Pancreas (tissue), 10 donors: ENCODE measurements at regions not wholly inside any gene's neighbourhood (a gene's known extent, or its start where the extent isn't known, plus 50 kb on each side); places are given as distances from the start of the nearest gene placed in this dataset.

Experiments
- ATAC-seq, 4 donors: fragments of 200-7000 bp; cut with Tn5 transposase; one replicate each; pipeline versions ENCODE4 v1.8.0 to v1.9.1; 2020; ENCODE audit warnings: mild to moderate bottlenecking in 4 of 4, moderate library complexity in 4 of 4
- DNase-seq, 6 donors: peaks; one replicate each; pipeline ENCODE4 v3.0.0-alpha.2; 2020
- FAIRE-seq: peaks from 2 replicates; lab custom pipeline; 2012; peaks lifted over from hg19 to GRCh38; lab: Jason Lieb, UNC
- H3K27ac ChIP-seq, 4 donors: fragments of 200-600 bp; sonication (generic); 1 replicate in 3 of 4; 2 replicates in 1 of 4; pipeline versions ENCODE4 v1.5.0 to v1.8.0; 2020
- H3K27me3 ChIP-seq, 4 donors: fragments of 200-600 bp; one replicate each; pipeline ENCODE4 v1.8.0; 2021
- H3K36me3 ChIP-seq, 3 donors: fragments of 200-600 bp; sonication (generic) in 1 of 3; one replicate each; pipeline versions ENCODE4 v1.5.0 to v1.8.0; 2020 to 2021
- H3K4me1 ChIP-seq, 3 donors: fragments of 200-600 bp; one replicate each; pipeline ENCODE4 v1.8.0; 2021
- H3K4me3 ChIP-seq, 4 donors: fragments of 200-600 bp; sonication (generic) in 2 of 4; one replicate each; pipeline versions ENCODE4 v1.5.0 to v1.8.0; 2020 to 2021
- H3K9me3 ChIP-seq, 4 donors: fragments of 200-600 bp; one replicate each; pipeline ENCODE4 v1.8.0; 2021
- WGBS, 2 donors: extraction: QIAGEN DNeasy Blood & Tissue Kit; methylation state at CpG; one replicate each; pipeline ENCODE4 v1.1.7; 2013; 5-methylcytosine and 5-hydroxymethylcytosine counted together
- intact Hi-C, 3 donors: fragments of 100-400 bp; cut with DNase I; formaldehyde crosslinking; loops; one replicate each; pipeline versions ENCODE4 v1.11.1 to v1.14.2; 2022
- TF ChIP-seq, protein P1 (sequence below), 4 donors: fragments of 200-600 bp; sonication (generic) in 3 of 4; IDR thresholded peaks; one replicate each; pipeline versions ENCODE4 v1.5.0 to v1.8.0; 2021; ENCODE audit warnings: antibody characterized with exemption in 4 of 4
- donor health status: healthy with polysubstance abuse.
- donor health status: DM: no; HTN: no; CAD: no; lungs with moderate emphysema.
- donor health status: DM: no; HTN: no; CAD: no.
- donor health status: control.
- donor health status: control.
- donor health status: Bipolar disorder and iron deficiency.
- donor health status: DM: yes; HTN: yes; CAD: no.
- donor health status: DM: no; HTN: no; CAD: no.
- donor health status: DM: no; HTN: no; CAD: no.
- donor health status: DM: yes; HTN: yes; CAD: no.

DNA sequence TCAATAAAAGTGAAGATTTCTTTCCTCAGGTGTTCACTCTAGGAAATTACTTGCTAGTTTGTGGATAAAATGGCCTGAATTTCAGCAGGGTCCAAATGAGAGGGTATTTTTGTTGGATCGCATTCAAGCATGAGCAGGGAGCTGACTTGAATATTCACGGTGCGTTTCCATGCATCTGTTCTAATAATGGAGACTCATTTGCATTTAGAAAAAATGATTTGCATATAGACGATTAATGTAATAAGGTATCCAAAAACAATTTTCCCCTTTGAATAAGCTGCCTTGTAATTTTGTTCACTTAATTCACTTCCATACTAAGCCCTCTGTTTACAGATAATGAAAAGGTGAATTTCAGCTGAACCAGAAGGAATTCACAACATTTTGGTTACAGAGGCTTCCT is 130.9 kb upstream of the AJAP1 start:
- FAIRE-seq (no peak), DNase-seq (no peak), ATAC-seq (no peak)
- H3K27me3 ChIP-seq: no peaks in the 10 kb centered on the region
- no peaks in the 10 kb centered on the region for H3K4me1 ChIP-seq
- H3K9me3 ChIP-seq: no peaks in the 10 kb centered on the region
- no peak overlapping the region for H3K4me3 ChIP-seq
- no peak overlapping the region for H3K27ac ChIP-seq
- TF ChIP-seq, protein P1, sequence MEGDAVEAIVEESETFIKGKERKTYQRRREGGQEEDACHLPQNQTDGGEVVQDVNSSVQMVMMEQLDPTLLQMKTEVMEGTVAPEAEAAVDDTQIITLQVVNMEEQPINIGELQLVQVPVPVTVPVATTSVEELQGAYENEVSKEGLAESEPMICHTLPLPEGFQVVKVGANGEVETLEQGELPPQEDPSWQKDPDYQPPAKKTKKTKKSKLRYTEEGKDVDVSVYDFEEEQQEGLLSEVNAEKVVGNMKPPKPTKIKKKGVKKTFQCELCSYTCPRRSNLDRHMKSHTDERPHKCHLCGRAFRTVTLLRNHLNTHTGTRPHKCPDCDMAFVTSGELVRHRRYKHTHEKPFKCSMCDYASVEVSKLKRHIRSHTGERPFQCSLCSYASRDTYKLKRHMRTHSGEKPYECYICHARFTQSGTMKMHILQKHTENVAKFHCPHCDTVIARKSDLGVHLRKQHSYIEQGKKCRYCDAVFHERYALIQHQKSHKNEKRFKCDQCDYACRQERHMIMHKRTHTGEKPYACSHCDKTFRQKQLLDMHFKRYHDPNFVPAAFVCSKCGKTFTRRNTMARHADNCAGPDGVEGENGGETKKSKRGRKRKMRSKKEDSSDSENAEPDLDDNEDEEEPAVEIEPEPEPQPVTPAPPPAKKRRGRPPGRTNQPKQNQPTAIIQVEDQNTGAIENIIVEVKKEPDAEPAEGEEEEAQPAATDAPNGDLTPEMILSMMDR (IDR thresholded peaks at IDR 0.05): no peak
- no peaks in the 10 kb centered on the region for H3K36me3 ChIP-seq
- intact Hi-C loops: no loop called here
- 66 to 86% methylated on average over 4 of the region's 4 CpGs for WGBS, 2 donors

DNA sequence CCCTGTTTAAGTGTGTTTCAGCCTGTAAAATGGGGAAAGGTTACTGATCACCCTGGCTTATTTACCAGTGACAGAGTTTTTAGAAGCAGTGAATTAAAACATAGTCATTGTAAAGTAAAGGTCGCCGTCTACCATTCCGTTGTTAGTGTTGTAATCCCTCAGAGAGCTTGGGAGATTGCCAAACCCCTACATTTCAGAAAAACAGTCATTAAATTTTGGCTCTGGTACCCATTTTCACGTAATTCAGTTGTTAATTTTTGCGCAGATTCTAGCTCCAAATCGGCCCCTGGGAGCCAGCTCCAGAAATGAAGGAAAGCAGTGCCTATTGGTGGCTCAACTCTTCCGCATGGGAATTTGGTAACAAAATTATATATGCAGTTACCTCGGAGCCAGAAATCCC is 127.7 kb upstream of the AJAP1 start:
- no peak overlapping the region for H3K27ac ChIP-seq
- DNase-seq (no peak), FAIRE-seq (no peak), ATAC-seq (no peak)
- H3K36me3 ChIP-seq: no peaks in the 10 kb centered on the region
- TF ChIP-seq, protein P1 (IDR thresholded peaks at IDR 0.05): no peak
- H3K27me3 ChIP-seq: no peaks in the 10 kb centered on the region
- intact Hi-C loops: no loop called here
- no peaks in the 10 kb centered on the region for H3K9me3 ChIP-seq
- 44 to 59% methylated on average over 8 of the region's 8 CpGs for WGBS, 2 donors
- no peak overlapping the region for H3K4me3 ChIP-seq
- peaks cover 0 to 11% (median 0%) of the 10 kb centered on the region in 3 donors for H3K4me1 ChIP-seq

DNA sequence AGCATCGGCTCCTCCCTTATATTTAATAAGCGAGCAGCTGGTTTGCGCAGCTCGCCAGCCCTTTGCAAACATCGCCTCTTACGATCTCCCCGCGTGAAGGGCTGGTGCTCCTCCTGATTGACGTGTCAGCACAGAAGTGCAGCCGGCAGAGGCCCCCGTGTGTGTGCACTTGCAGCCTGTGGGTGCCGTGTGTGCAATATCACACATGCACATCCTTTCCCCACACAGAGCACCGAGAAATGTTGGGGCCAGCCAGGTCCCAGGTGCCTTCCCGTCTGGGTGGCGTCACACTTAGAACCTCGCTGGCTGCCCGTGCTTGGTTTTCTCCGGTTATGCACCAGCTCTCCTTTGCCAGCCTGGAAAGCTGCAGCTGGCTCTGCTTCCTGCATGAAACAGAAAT is 126.6 kb upstream of the AJAP1 start:
- no peak overlapping the region for H3K4me3 ChIP-seq
- 27 to 28% methylated on average over 18 of the region's 18 CpGs for WGBS, 2 donors

DNA sequence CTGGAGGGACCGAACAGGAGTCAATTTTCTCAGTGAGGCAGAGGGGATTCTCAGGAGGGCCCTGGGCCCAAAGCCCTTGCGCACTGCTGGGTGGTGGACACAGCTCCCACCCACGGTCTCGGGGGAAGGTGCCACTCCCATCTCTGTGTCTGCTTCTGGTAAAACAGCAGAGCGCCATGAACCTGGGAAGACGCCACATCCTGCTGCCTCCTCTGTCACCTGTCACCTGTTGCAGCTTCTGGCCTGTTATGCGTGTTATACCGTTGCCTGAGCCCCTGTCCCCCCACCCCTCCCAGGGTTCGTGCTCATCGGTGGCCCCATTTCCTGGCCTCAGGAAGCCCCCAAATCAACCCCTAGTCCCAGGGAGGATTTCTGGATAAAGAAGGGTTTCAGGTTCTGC is 125.8 kb upstream of the AJAP1 start:
- intact Hi-C loops: no loop called here
- TF ChIP-seq, protein P1 (IDR thresholded peaks at IDR 0.05): no peak
- Histone ChIP-seq H3K4me1 (peaks cover 0 to 11% (median 0%) of the 10 kb centered on the region in 3 donors), H3K9me3 (no peaks in the 10 kb centered on the region), H3K27me3 (no peaks in the 10 kb centered on the region), H3K36me3 (no peaks in the 10 kb centered on the region), H3K4me3 (no peak overlapping the region), H3K27ac (no peak overlapping the region)
- DNase-seq (no peak), FAIRE-seq (no peak), ATAC-seq (no peak)
- 71 to 72% methylated on average over 10 of the region's 10 CpGs for WGBS, 2 donors

More for the DNA sequence above, 126.6 kb upstream of the AJAP1 start:
- Histone ChIP-seq H3K36me3 (no peaks in the 10 kb centered on the region), H3K27ac (no peak overlapping the region), H3K4me1 (peaks cover 0 to 11% (median 0%) of the 10 kb centered on the region in 3 donors), H3K27me3 (no peaks in the 10 kb centered on the region), H3K9me3 (no peaks in the 10 kb centered on the region)
- no peak for FAIRE-seq
- intact Hi-C loops: no loop called here
- peak in 3 of 4 donors; percentile 23 to 72 (median 48) for ATAC-seq
- peak in 2 of 6 donors; percentile 17 to 46 for DNase-seq
- TF ChIP-seq, protein P1 (IDR thresholded peaks at IDR 0.05): no peak

DNA sequence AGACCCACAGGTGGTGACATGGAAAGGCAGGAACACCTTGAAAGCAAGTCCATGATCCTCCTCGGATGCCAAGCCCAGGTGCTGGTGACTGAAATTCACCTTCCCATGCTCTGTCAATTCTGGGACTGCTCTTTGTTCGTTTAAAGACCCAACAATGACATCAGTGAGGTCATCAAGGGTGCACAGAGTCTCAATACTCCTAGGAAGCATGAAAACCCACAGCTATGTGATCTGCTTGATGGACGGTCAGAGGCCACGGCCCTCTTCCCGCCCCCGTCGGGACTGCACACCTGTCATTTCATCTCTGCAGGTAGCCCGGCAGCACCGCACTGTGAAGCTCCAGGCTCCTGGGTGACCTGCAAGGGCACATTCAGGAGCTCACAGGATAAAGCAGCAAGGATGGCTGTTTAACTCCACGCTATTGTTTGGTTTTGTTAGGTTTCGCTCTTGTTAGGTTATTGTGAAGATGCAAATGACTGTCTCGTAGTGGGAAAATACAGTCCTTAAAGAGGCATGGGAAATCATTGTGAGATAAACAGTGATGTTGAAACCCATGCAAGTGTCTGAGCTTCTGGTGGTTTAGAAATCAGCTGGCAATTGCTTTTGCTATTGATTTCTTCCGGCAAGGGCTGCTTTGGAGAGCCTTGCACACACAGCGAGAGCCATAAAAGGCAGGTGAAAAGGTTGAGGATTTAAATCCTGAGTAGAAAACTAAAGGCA is 124.8 kb upstream of the AJAP1 start:
- WGBS, 2 donors: 12 to 15% methylated on average over 14 of the region's 14 CpGs
- no peak overlapping the region for H3K4me3 ChIP-seq
- no peaks in the 10 kb centered on the region for H3K9me3 ChIP-seq
- H3K4me1 ChIP-seq: peaks cover 0 to 11% (median 0%) of the 10 kb centered on the region in 3 donors
- H3K27ac ChIP-seq: peak overlapping the region in 1 of 4 donors; percentile 18
- FAIRE-seq (no peak), DNase-seq (no peak), ATAC-seq (peak in 1 of 4 donors; percentile 35)
- intact Hi-C loops: no loop called here
- TF ChIP-seq, protein P1 (IDR thresholded peaks at IDR 0.05): no peak
- H3K27me3 ChIP-seq: no peaks in the 10 kb centered on the region
- no peaks in the 10 kb centered on the region for H3K36me3 ChIP-seq
